ENCODE measurements at regions not wholly inside any gene's neighbourhood (a gene's known extent, or its start where the extent isn't known, plus 50 kb on each side); places are given as distances from the start of the nearest gene placed in this dataset.

- Histone ChIP-seq H2AK9ac (replicated peaks; ENCODE audit: low read depth, low read length, poor library complexity) (no peak overlapping the region), H3K9me3 (ENCODE audit: control insufficient read depth, insufficient read depth, low read length) (peaks cover 4% of the 10 kb centered on the region; the same call in 1 of the 2 replicates), H3K27me3 (ENCODE audit: control insufficient read depth, insufficient read depth, low read length) (peaks cover 9% of the 10 kb centered on the region), H2BK120ac (ENCODE audit: low read depth, low read length) (no peak overlapping the region), H4K8ac (ENCODE audit: low read depth in 2 of 2, low read length in 2 of 2) (no peak overlapping the region), H3K23ac (ENCODE audit: low read depth, low read length) (no peak overlapping the region), H3K4me3 (ENCODE audit: insufficient read depth, low read depth, low read length) (no peak overlapping the region), H3K4me2 (ENCODE audit: low read depth, low read length) (no peak overlapping the region), H2BK5ac (ENCODE audit: low read depth, low read length, poor library complexity, severe bottlenecking) (no peak overlapping the region), H2AK5ac (ENCODE audit: low read depth, low read length) (no peak overlapping the region), H3K4ac (ENCODE audit: low read depth, low read length) (no peak overlapping the region), H2BK20ac (ENCODE audit: low read depth, low read length) (no peak overlapping the region), H3K36me3 (ENCODE audit: control insufficient read depth, insufficient read depth, low read length) (no peaks in the 10 kb centered on the region), H3K4me1 (ENCODE audit: control insufficient read depth, insufficient read depth, low read length) (peaks cover 2% of the 10 kb centered on the region; the same call in 1 of the 2 replicates), H3K14ac (replicated peaks; ENCODE audit: low read depth, low read length) (no peak overlapping the region), H3K9me1 (ENCODE audit: insufficient read depth, low read length) (peaks cover 3% of the 10 kb centered on the region; the same call in 1 of the 2 replicates), H4K5ac (ENCODE audit: low read depth, low read length) (no peak overlapping the region), H3K79me1 (ENCODE audit: low read depth in 1 of 2, low read length in 2 of 2) (no peaks in the 10 kb centered on the region), H3K56ac (ENCODE audit: extremely low read depth, insufficient read depth, low read length) (no peak overlapping the region), H3K9ac (ENCODE audit: low read depth, low read length) (no peak overlapping the region), H3K27ac (ENCODE audit: insufficient read depth, low read length) (no peak overlapping the region), H4K20me1 (ENCODE audit: insufficient read depth, low read length) (no peaks in the 10 kb centered on the region), H2BK15ac (ENCODE audit: low read depth, low read length) (no peak overlapping the region), H4K91ac (ENCODE audit: insufficient read depth, low read depth, low read length) (no peak overlapping the region), H3K18ac (ENCODE audit: low read depth, low read length) (no peak overlapping the region), H2AFZ (replicated peaks; ENCODE audit: low read length, poor library complexity) (no peak overlapping the region)
- no peak for DNase-seq
- TF ChIP-seq CEBPB (IDR thresholded peaks at IDR 0.05; ENCODE audit: low read depth, low read length): no peak
- no peak for TF ChIP-seq USF2 (IDR thresholded peaks at IDR 0.05; ENCODE audit: low read depth, low read length)
- TF ChIP-seq MAZ (IDR thresholded peaks at IDR 0.05; ENCODE audit: borderline replicate concordance, low read depth, low read length): no peak
- no peak for TF ChIP-seq FOS (IDR thresholded peaks at IDR 0.05; ENCODE audit: low read depth, low read length)
- no peak for TF ChIP-seq NFE2L2 (IDR thresholded peaks at IDR 0.05; ENCODE audit: low read depth, low read length)
- no peak for TF ChIP-seq MAFK (IDR thresholded peaks at IDR 0.05; ENCODE audit: low read depth, low read length)
- TF ChIP-seq CHD1 (IDR thresholded peaks at IDR 0.05; ENCODE audit: low read depth, low read length): no peak
- no peak for TF ChIP-seq RCOR1 (IDR thresholded peaks at IDR 0.05; ENCODE audit: insufficient replicate concordance, low read length)
- in situ Hi-C loops (cut with MboI; ENCODE audit: low sequenced_read_pairs) (no loop called here), dilution Hi-C loops (cut with HindIII; ENCODE audit: low sequenced_read_pairs, unreplicated experiment) (no loop called here), intact Hi-C loops (cut with micrococcal nuclease) (no loop called here)
- 58% methylated on average over 7 of the region's 9 CpGs; no CpG with 5 or more reads in 1 of the 2 experiments for WGBS, 2 experiments (ENCODE audit: extremely low coverage in 2 of 2, insufficient read length in 1 of 2)
- no peak for ATAC-seq (ENCODE audit: low read depth)
- CTCF ChIA-PET: no interaction called here
- no TSS peak for BruUV-seq (replicated peaks)
- POLR2A ChIA-PET (ENCODE audit: unreplicated experiment): no interaction called here
Measured at GRCh38 chr13:31898378-31899071, 133.0 kb upstream of the FRY start.
